Coronary artery (tissue), 2 donors: ENCODE measurements at regions not wholly inside any gene's neighbourhood (a gene's known extent, or its start where the extent isn't known, plus 50 kb on each side); places are given as distances from the start of the nearest gene placed in this dataset.
A peak's percentile ranks its signal among the peaks of the same experiment; 100 is the strongest.
"Not testable (repeated sequence)": the region's sequence is repeated elsewhere in the genome, so short reads cannot be mapped to it uniquely, and the experiment has no call there.

ENCODE experiments used
- DNase-seq: peaks from one replicate; pipeline ENCODE4 v3.0.0-alpha.2; 2017; ENCODE audit warnings: low spot score
- H3K27ac ChIP-seq, 2 donors: fragments of 200-600 bp; sonication (generic); one replicate each; pipeline ENCODE4 v1.5.1; 2016 to 2019
- H3K4me3 ChIP-seq: fragments of 200-600 bp; sonication (generic); 2 replicates; pipeline ENCODE4 v1.5.1; 2016; ENCODE audit warnings: mild to moderate bottlenecking, moderate library complexity
- CTCF ChIP-seq: fragments of 200-600 bp; sonication (generic); IDR thresholded peaks from one replicate; pipeline ENCODE4 v1.5.1; 2019; ENCODE audit warnings: antibody characterized with exemption

DNA sequence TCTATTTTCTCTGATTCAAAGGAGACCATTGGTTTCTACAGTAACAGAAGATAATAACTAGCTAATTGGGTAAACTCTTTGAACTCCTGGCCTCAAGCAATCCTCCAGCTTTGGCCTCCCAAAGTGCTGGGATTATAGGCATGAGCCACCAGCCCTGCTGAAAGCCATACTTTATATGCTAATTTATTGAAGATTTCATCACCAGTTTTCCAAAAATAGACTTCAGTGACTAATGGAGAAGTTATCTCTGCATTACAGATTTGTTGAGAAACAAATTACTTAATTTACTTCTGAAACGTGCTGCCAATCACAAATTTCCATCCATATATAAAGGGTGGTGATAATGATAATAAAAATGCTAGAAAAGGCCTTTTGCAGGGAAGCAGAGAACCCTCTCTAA, 1758.1 kb upstream of the SEL1L start:
- Histone ChIP-seq H3K4me3 (no peak overlapping the region), H3K27ac (no peak overlapping the region)
- DNase-seq, result no peak
- TF ChIP-seq CTCF, result no peak

GRCh38 chr14:83294941-83295340, 1761.3 kb upstream of the SEL1L start:
- Histone ChIP-seq H3K4me3 (no peak overlapping the region), H3K27ac (no peak overlapping the region)
- TF ChIP-seq CTCF, result no peak
- DNase-seq, result no peak

DNA sequence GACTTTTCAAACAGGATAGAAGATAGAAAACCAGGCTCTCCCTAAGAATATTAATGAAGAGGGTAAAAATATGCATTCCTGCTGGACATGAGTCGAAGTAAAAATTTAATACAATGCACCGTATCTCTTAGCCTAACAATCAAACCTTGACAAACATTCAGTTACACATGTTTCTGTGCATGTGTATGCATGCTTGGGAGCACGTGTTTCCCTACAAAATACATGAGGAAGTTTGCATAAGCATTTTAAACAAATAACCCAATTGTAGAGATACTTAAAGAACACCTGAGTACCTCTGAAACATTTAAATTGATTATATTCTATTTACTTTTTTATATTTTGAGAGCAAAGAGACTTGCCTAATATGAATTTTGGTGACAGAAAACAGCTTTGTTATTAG, 1763.7 kb upstream of the SEL1L start:
- DNase-seq, result no peak
- no peak overlapping the region for H3K27ac ChIP-seq
- no peak for TF ChIP-seq CTCF
- no peak overlapping the region for H3K4me3 ChIP-seq

DNA sequence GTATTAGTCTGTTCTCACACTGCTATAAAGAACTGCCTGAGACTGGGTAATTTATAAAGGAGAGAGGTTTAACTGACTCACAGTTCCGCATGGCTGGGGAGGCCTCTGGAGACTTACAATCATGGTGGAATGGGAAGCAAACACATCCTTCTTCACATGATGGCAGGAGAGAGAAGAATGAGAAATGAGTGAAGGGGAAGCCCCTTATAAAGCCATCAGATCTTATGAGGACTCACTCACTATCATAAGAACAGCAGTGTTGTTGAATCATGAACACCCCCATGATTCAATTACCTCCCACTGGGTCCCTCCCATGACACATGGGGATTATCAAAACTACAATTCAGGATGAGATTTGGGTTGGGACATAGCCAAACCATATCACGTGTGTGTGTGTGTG, 1764.4 kb upstream of the SEL1L start:
- not testable (repeated sequence) for H3K4me3 ChIP-seq, H3K27ac ChIP-seq, DNase-seq

DNA sequence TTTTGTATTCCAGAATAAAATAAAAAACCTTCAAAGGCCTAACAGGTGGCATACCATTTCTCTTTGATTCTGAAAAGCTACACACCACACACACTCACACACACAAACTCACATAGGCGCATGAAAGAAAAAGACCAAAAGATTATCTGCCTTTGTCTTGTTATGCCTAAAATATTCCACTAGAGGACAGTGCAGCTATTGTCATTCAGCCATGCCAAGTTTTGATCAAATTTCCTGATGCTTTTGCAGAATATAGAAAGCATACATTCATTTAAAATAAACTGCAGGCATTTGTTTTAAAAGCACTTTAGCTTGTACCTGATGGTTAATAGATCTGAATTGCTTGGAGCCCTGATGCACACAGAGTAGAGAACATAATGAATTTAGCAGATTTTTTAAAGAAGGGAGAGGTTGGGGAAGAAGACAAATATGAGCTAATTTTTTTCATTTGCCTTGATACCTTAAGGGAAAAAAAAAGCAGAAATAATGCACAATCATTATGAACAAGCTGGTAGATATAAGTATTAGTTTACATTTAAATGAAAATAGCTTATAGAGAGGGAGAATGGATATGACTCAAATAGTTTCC, 1766.9 kb upstream of the SEL1L start:
- DNase-seq, result no peak
- H3K4me3 ChIP-seq, result no peak overlapping the region
- TF ChIP-seq CTCF, result peak; percentile 60

DNA sequence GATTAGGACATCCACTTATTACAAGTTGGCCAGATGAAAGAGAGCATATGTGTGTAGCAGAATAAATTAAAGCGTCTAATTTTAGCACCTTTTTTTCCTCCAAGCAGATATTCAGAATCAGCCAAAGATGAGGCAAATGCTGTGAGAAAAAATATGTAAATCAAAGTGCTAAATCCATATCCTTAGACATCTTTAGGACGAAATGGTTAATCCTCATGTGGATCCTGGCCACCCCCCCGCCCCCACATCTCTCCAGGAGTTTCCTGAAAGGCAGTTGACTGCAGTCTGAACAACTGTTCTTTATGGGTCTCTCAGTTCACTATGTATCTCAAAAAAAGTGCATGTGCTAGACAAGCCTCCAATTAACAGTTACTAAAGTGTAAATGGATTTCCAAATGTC, 1768.1 kb upstream of the SEL1L start:
- Histone ChIP-seq H3K27ac (no peak overlapping the region), H3K4me3 (no peak overlapping the region)
- DNase-seq, result no peak
- TF ChIP-seq CTCF, result no peak

More for the DNA sequence above, 1766.9 kb upstream of the SEL1L start:
- no peak overlapping the region for H3K27ac ChIP-seq

- DNase-seq, result no peak
- Histone ChIP-seq H3K4me3 (no peak overlapping the region), H3K27ac (no peak overlapping the region)
- TF ChIP-seq CTCF, result no peak
These were observed 1775.6 kb upstream of the SEL1L start for GRCh38 chr14:83309211-83309610.

GRCh38 chr14:83309833-83310232, 1776.2 kb upstream of the SEL1L start:
- no peak for TF ChIP-seq CTCF
- H3K4me3 ChIP-seq, result no peak overlapping the region
- DNase-seq, result no peak
- no peak overlapping the region for H3K27ac ChIP-seq
